Liver (tissue), 3 donors: ENCODE measurements at regions not wholly inside any gene's neighbourhood (a gene's known extent, or its start where the extent isn't known, plus 50 kb on each side); places are given as distances from the start of the nearest gene placed in this dataset.

ENCODE experiments used
- GABPA ChIP-seq, 2 donors: IDR thresholded peaks in 1 of 2; conservative IDR thresholded peaks in 1 of 2; 2 replicates each; pipeline ENCODE4 v1.6.1; 2016; ENCODE audit warnings: antibody characterized with exemption in 2 of 2, mild to moderate bottlenecking in 1 of 2, moderate library complexity in 1 of 2
- RAD21 ChIP-seq, 2 donors: IDR thresholded peaks; 2 replicates each; pipeline ENCODE4 v1.6.1; 2016; ENCODE audit warnings: antibody characterized with exemption in 2 of 2, mild to moderate bottlenecking in 2 of 2
- REST ChIP-seq: IDR thresholded peaks from 2 replicates; pipeline ENCODE4 v1.6.1; 2016; ENCODE audit warnings: antibody characterized with exemption, mild to moderate bottlenecking
- SP1 ChIP-seq: IDR thresholded peaks from 2 replicates; pipeline ENCODE4 v1.6.1; 2018; ENCODE audit warnings: antibody characterized with exemption, mild to moderate bottlenecking
- TAF1 ChIP-seq: conservative IDR thresholded peaks from 2 replicates; pipeline ENCODE4 v1.6.1; 2016; ENCODE audit warnings: antibody characterized with exemption, mild to moderate bottlenecking
- YY1 ChIP-seq: IDR thresholded peaks from 2 replicates; pipeline ENCODE4 v1.6.1; 2016; ENCODE audit warnings: antibody characterized with exemption, mild to moderate bottlenecking
- ZBTB33 ChIP-seq: IDR thresholded peaks from 2 replicates; pipeline ENCODE4 v1.6.1; 2016; ENCODE audit warnings: antibody characterized with exemption
- TF ChIP-seq, protein P1 (sequence below): fragments of 150-350 bp; IDR thresholded peaks from 2 replicates; pipeline ENCODE4 v1.5.1; 2017; ENCODE audit warnings: improper control_type of control experiment, low read depth, low read length; ENCODE audit not compliant: missing input control
- TF ChIP-seq, protein P2 (sequence below): IDR thresholded peaks from 2 replicates; pipeline ENCODE4 v1.6.1; 2016; ENCODE audit warnings: antibody characterized with exemption
- donor health status: healthy.
- donor health status: healthy.

DNA sequence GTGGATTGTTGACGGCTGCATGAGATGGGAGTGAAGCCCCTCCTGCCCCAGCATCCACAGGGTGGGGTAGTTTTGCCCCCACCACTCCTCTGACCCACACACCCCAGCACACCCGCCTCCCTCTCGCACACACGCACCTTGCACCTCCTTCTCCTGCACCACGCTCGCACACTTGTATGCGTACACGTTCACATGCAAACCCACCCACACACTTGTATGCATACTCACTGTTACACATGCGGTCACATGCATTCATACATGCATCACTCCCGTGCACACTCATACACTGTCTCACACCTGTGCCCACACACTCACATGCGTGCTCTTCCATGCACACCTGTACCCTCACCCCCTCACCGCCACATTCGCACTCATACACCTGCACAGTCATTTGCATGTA, 70.5 kb upstream of the CIBAR2 start:
- TF ChIP-seq REST, result no peak
- TF ChIP-seq, protein P1, sequence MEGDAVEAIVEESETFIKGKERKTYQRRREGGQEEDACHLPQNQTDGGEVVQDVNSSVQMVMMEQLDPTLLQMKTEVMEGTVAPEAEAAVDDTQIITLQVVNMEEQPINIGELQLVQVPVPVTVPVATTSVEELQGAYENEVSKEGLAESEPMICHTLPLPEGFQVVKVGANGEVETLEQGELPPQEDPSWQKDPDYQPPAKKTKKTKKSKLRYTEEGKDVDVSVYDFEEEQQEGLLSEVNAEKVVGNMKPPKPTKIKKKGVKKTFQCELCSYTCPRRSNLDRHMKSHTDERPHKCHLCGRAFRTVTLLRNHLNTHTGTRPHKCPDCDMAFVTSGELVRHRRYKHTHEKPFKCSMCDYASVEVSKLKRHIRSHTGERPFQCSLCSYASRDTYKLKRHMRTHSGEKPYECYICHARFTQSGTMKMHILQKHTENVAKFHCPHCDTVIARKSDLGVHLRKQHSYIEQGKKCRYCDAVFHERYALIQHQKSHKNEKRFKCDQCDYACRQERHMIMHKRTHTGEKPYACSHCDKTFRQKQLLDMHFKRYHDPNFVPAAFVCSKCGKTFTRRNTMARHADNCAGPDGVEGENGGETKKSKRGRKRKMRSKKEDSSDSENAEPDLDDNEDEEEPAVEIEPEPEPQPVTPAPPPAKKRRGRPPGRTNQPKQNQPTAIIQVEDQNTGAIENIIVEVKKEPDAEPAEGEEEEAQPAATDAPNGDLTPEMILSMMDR, result no peak
- no peak for TF ChIP-seq SP1
- TF ChIP-seq RAD21 (IDR thresholded peaks at IDR 0.05), result no peak
- TF ChIP-seq TAF1, result no peak
- no peak for TF ChIP-seq GABPA (IDR thresholded peaks at IDR 0.05 in 1 of 2, conservative IDR thresholded peaks at IDR 0.05 in 1 of 2)
- no peak for TF ChIP-seq ZBTB33
- TF ChIP-seq, protein P2, sequence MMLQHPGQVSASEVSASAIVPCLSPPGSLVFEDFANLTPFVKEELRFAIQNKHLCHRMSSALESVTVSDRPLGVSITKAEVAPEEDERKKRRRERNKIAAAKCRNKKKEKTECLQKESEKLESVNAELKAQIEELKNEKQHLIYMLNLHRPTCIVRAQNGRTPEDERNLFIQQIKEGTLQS, result no peak
- no peak for TF ChIP-seq YY1
